ENCODE measurements at regions not wholly inside any gene's neighbourhood (a gene's known extent, or its start where the extent isn't known, plus 50 kb on each side); places are given as distances from the start of the nearest gene placed in this dataset.
"Not testable (repeated sequence)": the region's sequence is repeated elsewhere in the genome, so short reads cannot be mapped to it uniquely, and the experiment has no call there.

DNA sequence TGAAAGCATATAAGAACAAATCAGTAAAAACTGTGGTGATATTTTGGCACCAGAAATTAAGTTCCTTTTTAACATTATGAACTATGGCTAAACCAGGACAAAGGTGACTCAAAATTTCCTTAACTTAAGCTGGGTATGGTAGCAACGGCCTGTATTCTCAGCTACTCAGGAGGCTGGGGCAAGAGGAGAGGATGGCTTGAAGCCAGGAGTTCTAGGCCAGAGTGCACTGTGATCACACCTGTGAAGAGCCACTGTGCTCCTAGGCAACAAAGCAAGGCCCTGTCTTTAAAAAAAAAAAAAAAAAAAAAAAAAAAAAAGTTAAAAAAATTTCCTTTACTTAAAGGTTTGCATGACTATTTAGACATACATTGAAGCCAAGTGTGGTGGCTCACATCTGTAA, 327.5 kb downstream of the GOLGA6L6 start:
- not testable (repeated sequence) for TF ChIP-seq ARNT (IDR thresholded peaks at IDR 0.05); SUZ12 (IDR thresholded peaks at IDR 0.05); BHLHE40 (IDR thresholded peaks at IDR 0.05; ENCODE audit: borderline replicate concordance); SP1 (IDR thresholded peaks at IDR 0.05)
- TF ChIP-seq, protein P1, sequence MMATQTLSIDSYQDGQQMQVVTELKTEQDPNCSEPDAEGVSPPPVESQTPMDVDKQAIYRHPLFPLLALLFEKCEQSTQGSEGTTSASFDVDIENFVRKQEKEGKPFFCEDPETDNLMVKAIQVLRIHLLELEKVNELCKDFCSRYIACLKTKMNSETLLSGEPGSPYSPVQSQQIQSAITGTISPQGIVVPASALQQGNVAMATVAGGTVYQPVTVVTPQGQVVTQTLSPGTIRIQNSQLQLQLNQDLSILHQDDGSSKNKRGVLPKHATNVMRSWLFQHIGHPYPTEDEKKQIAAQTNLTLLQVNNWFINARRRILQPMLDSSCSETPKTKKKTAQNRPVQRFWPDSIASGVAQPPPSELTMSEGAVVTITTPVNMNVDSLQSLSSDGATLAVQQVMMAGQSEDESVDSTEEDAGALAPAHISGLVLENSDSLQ (IDR thresholded peaks at IDR 0.05), result not testable (repeated sequence)

Data from HEK293T (cell line).